ENCODE measurements at regions not wholly inside any gene's neighbourhood (a gene's known extent, or its start where the extent isn't known, plus 50 kb on each side); places are given as distances from the start of the nearest gene placed in this dataset.

DNA sequence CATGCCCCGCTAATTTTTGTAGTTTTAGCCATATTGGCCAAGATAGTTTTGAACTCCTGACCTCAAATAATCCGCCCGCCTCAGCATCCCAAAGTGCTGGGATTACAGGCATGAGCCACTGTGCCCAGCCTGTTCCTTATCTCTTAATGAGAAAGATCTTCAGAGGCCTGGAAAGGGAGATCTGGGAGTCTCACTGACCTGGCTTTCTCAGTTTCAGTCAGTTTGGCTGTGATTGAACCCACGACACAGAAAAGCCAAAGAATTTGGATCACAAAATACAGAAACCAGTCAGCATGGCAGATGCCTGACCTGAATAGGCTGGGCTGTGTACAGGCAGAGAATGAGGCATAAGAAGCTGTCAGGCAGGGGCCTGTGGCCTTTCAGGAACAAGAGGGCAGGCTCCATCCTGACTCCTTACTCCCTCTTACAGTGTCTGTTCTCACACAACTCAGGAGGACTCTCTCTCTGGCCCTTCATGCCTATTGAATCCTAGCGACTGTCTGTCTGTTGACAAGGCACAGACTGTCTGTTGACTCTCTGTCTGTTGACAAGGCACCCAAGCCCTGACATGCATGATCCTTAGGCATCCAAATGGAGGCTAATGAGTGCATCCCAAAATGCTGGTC, 366.5 kb upstream of the CCDC196 start:
- Histone ChIP-seq H3K27me3 (no peaks in the 10 kb centered on the region), H3K4me1 (ENCODE audit: insufficient read depth) (no peaks in the 10 kb centered on the region), H3K4me2 (no peak overlapping the region), H3K9me3 (ENCODE audit: low read depth) (no peaks in the 10 kb centered on the region), H3K27ac (no peak overlapping the region), H3K36me3 (replicated peaks; ENCODE audit: insufficient read depth, low read depth) (no peaks in the 10 kb centered on the region), H3K79me2 (no peaks in the 10 kb centered on the region), H2AFZ (no peak overlapping the region), H3K4me3 (no peak overlapping the region), H3K9me2 (replicated peaks; ENCODE audit: insufficient read depth) (no peaks in the 10 kb centered on the region), H4K20me1 (ENCODE audit: insufficient read depth, poor library complexity, severe bottlenecking) (no peaks in the 10 kb centered on the region)
- WGBS (ENCODE audit: low lambda C conversion rate, missing lambda C conversion rate), result 73% methylated on average over 5 of the region's 5 CpGs
- no peak for DNase-seq (ENCODE audit: low spot score)
- TF ChIP-seq EZH2phosphoT487 (IDR thresholded peaks at IDR 0.05; ENCODE audit: low read depth, severe bottlenecking, unreplicated experiment) (no peak), EZH2 (IDR thresholded peaks at IDR 0.05; ENCODE audit: borderline replicate concordance) (no peak)
- TF ChIP-seq, protein P1, sequence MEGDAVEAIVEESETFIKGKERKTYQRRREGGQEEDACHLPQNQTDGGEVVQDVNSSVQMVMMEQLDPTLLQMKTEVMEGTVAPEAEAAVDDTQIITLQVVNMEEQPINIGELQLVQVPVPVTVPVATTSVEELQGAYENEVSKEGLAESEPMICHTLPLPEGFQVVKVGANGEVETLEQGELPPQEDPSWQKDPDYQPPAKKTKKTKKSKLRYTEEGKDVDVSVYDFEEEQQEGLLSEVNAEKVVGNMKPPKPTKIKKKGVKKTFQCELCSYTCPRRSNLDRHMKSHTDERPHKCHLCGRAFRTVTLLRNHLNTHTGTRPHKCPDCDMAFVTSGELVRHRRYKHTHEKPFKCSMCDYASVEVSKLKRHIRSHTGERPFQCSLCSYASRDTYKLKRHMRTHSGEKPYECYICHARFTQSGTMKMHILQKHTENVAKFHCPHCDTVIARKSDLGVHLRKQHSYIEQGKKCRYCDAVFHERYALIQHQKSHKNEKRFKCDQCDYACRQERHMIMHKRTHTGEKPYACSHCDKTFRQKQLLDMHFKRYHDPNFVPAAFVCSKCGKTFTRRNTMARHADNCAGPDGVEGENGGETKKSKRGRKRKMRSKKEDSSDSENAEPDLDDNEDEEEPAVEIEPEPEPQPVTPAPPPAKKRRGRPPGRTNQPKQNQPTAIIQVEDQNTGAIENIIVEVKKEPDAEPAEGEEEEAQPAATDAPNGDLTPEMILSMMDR (IDR thresholded peaks at IDR 0.05; ENCODE audit: poor library complexity), result no peak

DNA sequence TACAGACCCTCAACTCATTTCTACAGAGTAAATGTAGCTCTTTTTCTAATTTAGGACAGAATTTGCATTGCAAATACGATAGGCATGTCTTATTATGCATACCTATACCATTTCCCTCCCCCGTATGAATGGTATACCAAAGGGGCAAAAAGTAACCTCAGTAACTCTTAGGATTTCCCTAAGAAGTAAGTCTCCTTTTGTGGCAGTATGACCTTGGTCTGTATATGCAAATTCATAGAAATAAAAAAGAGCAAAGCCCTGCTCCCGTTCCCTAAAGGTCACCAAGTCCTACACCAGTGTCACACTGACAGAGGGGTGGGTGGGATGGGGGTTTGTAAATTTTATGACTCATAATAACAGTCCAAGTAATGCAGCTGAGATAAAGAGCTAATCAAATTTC, 365.8 kb upstream of the CCDC196 start:
- Histone ChIP-seq H3K9me2 (replicated peaks; ENCODE audit: insufficient read depth) (no peaks in the 10 kb centered on the region), H3K9me3 (ENCODE audit: low read depth) (no peaks in the 10 kb centered on the region), H3K27me3 (no peaks in the 10 kb centered on the region), H3K4me1 (ENCODE audit: insufficient read depth) (no peaks in the 10 kb centered on the region), H3K4me3 (no peak overlapping the region), H3K79me2 (no peaks in the 10 kb centered on the region), H3K36me3 (replicated peaks; ENCODE audit: insufficient read depth, low read depth) (no peaks in the 10 kb centered on the region), H3K27ac (no peak overlapping the region), H3K4me2 (no peak overlapping the region), H4K20me1 (ENCODE audit: insufficient read depth, poor library complexity, severe bottlenecking) (no peaks in the 10 kb centered on the region), H2AFZ (no peak overlapping the region)
- no peak for DNase-seq (ENCODE audit: low spot score)
- WGBS (ENCODE audit: low lambda C conversion rate, missing lambda C conversion rate), result 87% methylated on average over 3 of the region's 3 CpGs
- no peak for TF ChIP-seq EZH2 (IDR thresholded peaks at IDR 0.05; ENCODE audit: borderline replicate concordance)
- TF ChIP-seq EZH2phosphoT487 (IDR thresholded peaks at IDR 0.05; ENCODE audit: low read depth, severe bottlenecking, unreplicated experiment), result no peak
- TF ChIP-seq, protein P1 (IDR thresholded peaks at IDR 0.05; ENCODE audit: poor library complexity), result no peak

DNA sequence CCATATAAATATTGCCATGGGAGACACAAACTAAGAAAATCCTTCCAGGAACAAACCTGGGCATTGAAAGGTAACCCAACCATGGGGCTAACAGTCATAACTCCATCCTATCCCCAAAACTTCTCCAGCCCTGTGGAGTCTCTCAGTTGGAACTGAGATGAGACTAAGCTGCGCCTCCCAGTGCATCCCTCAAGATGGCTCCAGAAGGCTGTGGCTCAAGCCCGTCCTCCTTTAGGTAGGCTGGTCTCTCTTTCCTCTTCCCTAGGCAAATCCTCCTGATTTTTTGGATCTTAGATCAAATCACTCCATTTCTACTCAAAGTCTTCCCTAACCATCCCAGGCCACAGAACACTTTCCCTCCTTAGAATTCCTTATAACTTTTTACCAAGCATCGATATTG, 364.3 kb upstream of the CCDC196 start:
- H3K4me1 ChIP-seq (ENCODE audit: insufficient read depth), result no peaks in the 10 kb centered on the region
- no peaks in the 10 kb centered on the region for H3K9me2 ChIP-seq (replicated peaks; ENCODE audit: insufficient read depth)
- no peaks in the 10 kb centered on the region for H3K9me3 ChIP-seq (ENCODE audit: low read depth)
- H3K4me2 ChIP-seq, result no peak overlapping the region
- H3K27me3 ChIP-seq, result no peaks in the 10 kb centered on the region
- DNase-seq (ENCODE audit: low spot score), result no peak
- no peak overlapping the region for H3K27ac ChIP-seq
- H3K36me3 ChIP-seq (replicated peaks; ENCODE audit: insufficient read depth, low read depth), result no peaks in the 10 kb centered on the region
- 93% methylated on average over 3 of the region's 3 CpGs for WGBS (ENCODE audit: low lambda C conversion rate, missing lambda C conversion rate)
- no peaks in the 10 kb centered on the region for H4K20me1 ChIP-seq (ENCODE audit: insufficient read depth, poor library complexity, severe bottlenecking)
- no peaks in the 10 kb centered on the region for H3K79me2 ChIP-seq
- TF ChIP-seq, protein P1 (IDR thresholded peaks at IDR 0.05; ENCODE audit: poor library complexity), result no peak
- no peak for TF ChIP-seq EZH2phosphoT487 (IDR thresholded peaks at IDR 0.05; ENCODE audit: low read depth, severe bottlenecking, unreplicated experiment)
- TF ChIP-seq EZH2 (IDR thresholded peaks at IDR 0.05; ENCODE audit: borderline replicate concordance), result no peak
- no peak overlapping the region for H2AFZ ChIP-seq
- H3K4me3 ChIP-seq, result no peak overlapping the region

Measured in hepatocyte (in vitro differentiated cells).